Activated T-helper 17 cell treated with anti-CD3 and anti-CD28 coated beads, Interleukin-2, amount 50 U/mL, for 72 hours (primary cell): ENCODE measurements at regions not wholly inside any gene's neighbourhood (a gene's known extent, or its start where the extent isn't known, plus 50 kb on each side); places are given as distances from the start of the nearest gene placed in this dataset.
"Not testable (repeated sequence)": the region's sequence is repeated elsewhere in the genome, so short reads cannot be mapped to it uniquely, and the experiment has no call there.

Experiments used
- ATAC-seq: fragments of 150-1000 bp; cut with Tn5 transposase; replicated peaks from 2 replicates; pipeline ENCODE4 v1.10.0; 2021; ENCODE audit warnings: mild to moderate bottlenecking, moderate library complexity
- H3K27ac Mint-ChIP-seq: one replicate; pipeline ENCODE4 v1.8.0; 2022; ENCODE audit warnings: mixed read lengths
- H3K27me3 Mint-ChIP-seq: one replicate; pipeline ENCODE4 v1.8.0; 2022; ENCODE audit warnings: mixed read lengths
- H3K36me3 Mint-ChIP-seq: one replicate; pipeline ENCODE4 v1.8.0; 2022; ENCODE audit warnings: low read depth, mild to moderate bottlenecking, mixed read lengths
- H3K4me1 Mint-ChIP-seq: one replicate; pipeline ENCODE4 v1.8.0; 2022; ENCODE audit warnings: mixed read lengths
- H3K4me3 Mint-ChIP-seq: one replicate; pipeline ENCODE4 v1.8.0; 2022; ENCODE audit warnings: mild to moderate bottlenecking, mixed read lengths
- H3K9me3 Mint-ChIP-seq: one replicate; pipeline ENCODE4 v1.8.0; 2022; ENCODE audit warnings: mixed read lengths

GRCh38 chr12:67716817-67717216 lies 68.3 kb downstream of the DYRK2 start:
- ATAC-seq = no peak
- Mint-ChIP-seq H3K27ac (no peak overlapping the region), H3K4me3 (no peak overlapping the region), H3K36me3 (no peaks in the 10 kb centered on the region), H3K9me3 (no peaks in the 10 kb centered on the region), H3K27me3 (no peaks in the 10 kb centered on the region), H3K4me1 (no peaks in the 10 kb centered on the region)

- not testable (repeated sequence) for H3K4me1 Mint-ChIP-seq, H3K4me3 Mint-ChIP-seq, H3K36me3 Mint-ChIP-seq, H3K9me3 Mint-ChIP-seq, H3K27ac Mint-ChIP-seq, H3K27me3 Mint-ChIP-seq, ATAC-seq
Measured at GRCh38 chr12:67719303-67719702, 70.8 kb downstream of the DYRK2 start.

DNA sequence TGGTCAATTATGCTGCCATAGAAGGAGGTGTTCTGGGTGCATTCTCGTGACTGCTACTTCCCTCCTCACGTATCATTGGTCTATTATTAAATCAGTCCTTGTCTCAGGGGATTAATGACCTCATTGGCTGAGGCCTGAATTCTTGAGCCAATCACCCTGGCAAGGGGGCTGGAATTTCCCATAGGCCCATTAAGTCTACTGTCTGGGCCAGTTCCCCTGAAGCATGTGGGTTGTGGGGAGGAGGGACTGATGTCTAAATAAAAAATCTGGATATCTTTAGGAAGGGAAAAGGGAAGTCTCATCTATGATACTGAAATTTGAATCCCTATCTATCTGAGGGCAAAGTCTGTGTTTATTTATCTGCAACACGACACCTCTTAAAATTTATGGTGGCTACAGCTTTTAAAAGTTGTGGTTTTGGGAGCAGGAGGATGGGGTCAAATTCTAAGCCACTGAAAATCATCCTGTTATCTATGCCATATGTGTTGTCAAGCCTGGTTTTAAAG lies 71.9 kb downstream of the DYRK2 start:
- no peak for ATAC-seq

GRCh38 chr12:67721248-67721647 lies 72.7 kb downstream of the DYRK2 start:
- Mint-ChIP-seq H3K36me3 (no peaks in the 10 kb centered on the region), H3K4me3 (no peak overlapping the region), H3K9me3 (no peaks in the 10 kb centered on the region), H3K27ac (no peak overlapping the region), H3K4me1 (no peaks in the 10 kb centered on the region), H3K27me3 (no peaks in the 10 kb centered on the region)
- ATAC-seq = no peak

More for the DNA sequence above, 71.9 kb downstream of the DYRK2 start:
- H3K4me3 Mint-ChIP-seq = no peak overlapping the region
- no peaks in the 10 kb centered on the region for H3K9me3 Mint-ChIP-seq
- H3K27ac Mint-ChIP-seq = no peak overlapping the region
- no peaks in the 10 kb centered on the region for H3K36me3 Mint-ChIP-seq
- H3K4me1 Mint-ChIP-seq = no peaks in the 10 kb centered on the region
- H3K27me3 Mint-ChIP-seq = no peaks in the 10 kb centered on the region

- no peak overlapping the region for H3K27ac Mint-ChIP-seq
- H3K4me1 Mint-ChIP-seq = no peaks in the 10 kb centered on the region
- no peaks in the 10 kb centered on the region for H3K9me3 Mint-ChIP-seq
- no peaks in the 10 kb centered on the region for H3K36me3 Mint-ChIP-seq
- H3K4me3 Mint-ChIP-seq = no peak overlapping the region
- no peak for ATAC-seq
- H3K27me3 Mint-ChIP-seq = no peaks in the 10 kb centered on the region
Measured at GRCh38 chr12:67722296-67722695, 73.8 kb downstream of the DYRK2 start.

GRCh38 chr12:67726868-67727267 lies 78.3 kb downstream of the DYRK2 start:
- Mint-ChIP-seq H3K4me3 (no peak overlapping the region), H3K36me3 (no peaks in the 10 kb centered on the region), H3K9me3 (no peaks in the 10 kb centered on the region), H3K27ac (no peak overlapping the region), H3K27me3 (no peaks in the 10 kb centered on the region), H3K4me1 (no peaks in the 10 kb centered on the region)
- no peak for ATAC-seq

DNA sequence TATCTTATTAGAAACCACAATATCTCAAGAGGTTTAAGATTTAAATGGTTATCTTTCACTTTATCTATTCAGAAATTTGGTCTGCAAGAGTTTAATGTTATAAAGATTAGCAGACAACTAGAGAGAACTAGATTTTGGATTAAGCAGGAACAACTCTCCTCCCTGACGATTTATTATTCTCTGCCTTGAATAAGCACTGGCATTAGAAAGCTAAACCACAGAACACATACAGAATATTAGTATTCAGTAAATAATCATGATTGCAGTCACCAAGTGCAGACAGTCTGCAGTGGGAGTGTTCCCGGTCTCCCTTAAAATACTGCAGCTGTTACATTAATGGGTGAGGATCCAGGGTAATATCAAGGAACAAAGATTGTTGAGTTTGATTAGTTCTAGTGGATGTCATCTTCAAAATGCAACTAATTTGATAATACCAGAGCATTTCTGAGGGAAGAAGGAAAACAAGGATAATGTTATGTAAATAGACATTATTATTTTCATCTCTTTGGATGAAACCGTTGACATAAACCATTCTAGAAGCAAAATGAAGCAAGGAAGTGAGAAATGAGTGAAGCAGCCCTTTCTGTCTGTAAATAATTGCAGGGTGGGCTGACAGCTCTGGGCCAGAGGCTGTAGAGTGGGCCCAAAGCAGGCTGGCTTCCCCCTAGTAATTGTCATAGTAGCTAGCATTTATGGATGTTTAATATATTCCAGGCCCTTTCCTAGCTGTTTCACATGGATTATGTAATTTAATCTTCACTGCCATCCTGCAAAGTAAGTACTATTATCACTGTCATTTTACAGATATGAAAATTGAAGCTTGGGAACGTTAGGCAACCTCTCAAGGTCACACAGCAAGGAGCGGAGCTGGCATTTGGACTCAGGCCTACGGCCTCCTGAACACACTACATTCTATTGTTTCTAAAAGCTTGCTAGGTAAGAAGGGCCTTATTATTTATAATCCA lies 79.4 kb downstream of the DYRK2 start:
- no peak for ATAC-seq
- H3K27ac Mint-ChIP-seq = no peak overlapping the region

DNA sequence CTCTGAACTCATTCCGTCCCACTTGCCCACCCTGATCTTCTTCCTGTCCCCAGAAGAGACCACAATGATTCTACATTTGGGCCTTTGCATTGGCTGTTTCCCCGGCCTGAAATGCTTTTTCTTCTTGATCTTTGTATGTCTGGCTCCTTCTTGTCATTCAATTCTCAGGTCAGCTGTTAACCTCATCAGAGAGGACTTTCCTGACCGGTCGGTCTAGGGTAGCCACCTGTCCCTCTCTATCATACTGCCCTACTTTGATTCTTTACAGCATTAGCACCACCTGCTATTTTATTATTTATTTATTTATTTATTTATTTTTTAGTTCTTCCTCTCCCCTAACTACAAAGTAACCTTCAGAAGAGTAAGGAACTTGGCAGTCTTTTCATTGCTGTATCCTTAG lies 84.3 kb downstream of the DYRK2 start:
- H3K9me3 Mint-ChIP-seq = no peaks in the 10 kb centered on the region
- H3K36me3 Mint-ChIP-seq = no peaks in the 10 kb centered on the region
- no peak for ATAC-seq
- no peak overlapping the region for H3K4me3 Mint-ChIP-seq
- no peak overlapping the region for H3K27ac Mint-ChIP-seq
- H3K4me1 Mint-ChIP-seq = no peaks in the 10 kb centered on the region
- no peaks in the 10 kb centered on the region for H3K27me3 Mint-ChIP-seq

More for the DNA sequence above, 79.4 kb downstream of the DYRK2 start:
- no peaks in the 10 kb centered on the region for H3K9me3 Mint-ChIP-seq
- no peaks in the 10 kb centered on the region for H3K36me3 Mint-ChIP-seq
- no peaks in the 10 kb centered on the region for H3K27me3 Mint-ChIP-seq
- H3K4me1 Mint-ChIP-seq = no peaks in the 10 kb centered on the region
- H3K4me3 Mint-ChIP-seq = no peak overlapping the region

GRCh38 chr12:67735868-67736267 lies 87.3 kb downstream of the DYRK2 start:
- no peaks in the 10 kb centered on the region for H3K4me1 Mint-ChIP-seq
- no peaks in the 10 kb centered on the region for H3K9me3 Mint-ChIP-seq
- no peaks in the 10 kb centered on the region for H3K36me3 Mint-ChIP-seq
- H3K27ac Mint-ChIP-seq = no peak overlapping the region
- ATAC-seq = no peak
- no peaks in the 10 kb centered on the region for H3K27me3 Mint-ChIP-seq
- no peak overlapping the region for H3K4me3 Mint-ChIP-seq

GRCh38 chr12:67740711-67741110 lies 92.2 kb downstream of the DYRK2 start:
- no peak overlapping the region for H3K27ac Mint-ChIP-seq

DNA sequence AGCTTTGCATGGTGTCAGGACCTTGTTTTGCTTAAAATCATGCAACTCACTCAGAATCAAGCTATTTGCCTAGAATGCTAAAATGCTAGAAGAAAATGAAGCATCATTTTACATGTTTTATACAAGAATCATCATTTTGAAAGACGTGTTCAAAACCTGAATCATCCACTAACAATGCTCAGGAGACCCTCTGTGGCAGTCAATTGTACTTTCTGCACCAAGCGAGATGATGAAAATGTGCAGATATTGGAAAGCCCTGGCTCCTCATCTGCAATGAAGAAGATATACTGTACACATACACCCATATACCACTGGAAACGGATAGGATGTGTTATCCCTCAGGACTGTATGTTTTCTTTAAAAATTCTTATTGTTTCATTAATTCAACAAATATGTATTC lies 92.7 kb downstream of the DYRK2 start:
- H3K9me3 Mint-ChIP-seq = no peaks in the 10 kb centered on the region
- ATAC-seq = no peak
- no peaks in the 10 kb centered on the region for H3K36me3 Mint-ChIP-seq
- no peak overlapping the region for H3K4me3 Mint-ChIP-seq
- H3K4me1 Mint-ChIP-seq = no peaks in the 10 kb centered on the region
- H3K27me3 Mint-ChIP-seq = no peaks in the 10 kb centered on the region
- no peak overlapping the region for H3K27ac Mint-ChIP-seq

More at GRCh38 chr12:67740711-67741110, 92.2 kb downstream of the DYRK2 start:
- Mint-ChIP-seq H3K36me3 (no peaks in the 10 kb centered on the region), H3K4me3 (no peak overlapping the region), H3K27me3 (no peaks in the 10 kb centered on the region), H3K9me3 (no peaks in the 10 kb centered on the region), H3K4me1 (no peaks in the 10 kb centered on the region)
- no peak for ATAC-seq

DNA sequence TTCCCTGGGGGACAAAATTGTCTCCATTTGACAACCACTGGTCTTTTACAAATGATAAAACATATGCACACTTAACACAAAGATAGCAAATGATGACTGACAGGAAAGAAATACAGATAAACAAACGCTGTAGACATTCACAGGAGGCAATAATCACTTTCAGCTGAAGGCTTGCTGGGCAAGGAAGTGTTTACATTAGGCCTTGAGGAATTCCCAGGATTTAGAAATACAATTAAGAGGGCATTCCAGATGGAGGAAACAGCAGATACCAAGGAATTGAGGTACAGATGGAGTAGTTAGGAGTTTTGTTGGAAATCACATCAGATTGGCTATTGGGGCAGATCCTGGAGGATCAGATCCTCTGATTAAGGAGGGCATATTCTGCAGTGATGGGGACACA lies 93.9 kb downstream of the DYRK2 start:
- no peak for ATAC-seq
- H3K27ac Mint-ChIP-seq = no peak overlapping the region
- no peaks in the 10 kb centered on the region for H3K4me1 Mint-ChIP-seq
- H3K9me3 Mint-ChIP-seq = no peaks in the 10 kb centered on the region
- no peak overlapping the region for H3K4me3 Mint-ChIP-seq
- H3K27me3 Mint-ChIP-seq = no peaks in the 10 kb centered on the region
- no peaks in the 10 kb centered on the region for H3K36me3 Mint-ChIP-seq

DNA sequence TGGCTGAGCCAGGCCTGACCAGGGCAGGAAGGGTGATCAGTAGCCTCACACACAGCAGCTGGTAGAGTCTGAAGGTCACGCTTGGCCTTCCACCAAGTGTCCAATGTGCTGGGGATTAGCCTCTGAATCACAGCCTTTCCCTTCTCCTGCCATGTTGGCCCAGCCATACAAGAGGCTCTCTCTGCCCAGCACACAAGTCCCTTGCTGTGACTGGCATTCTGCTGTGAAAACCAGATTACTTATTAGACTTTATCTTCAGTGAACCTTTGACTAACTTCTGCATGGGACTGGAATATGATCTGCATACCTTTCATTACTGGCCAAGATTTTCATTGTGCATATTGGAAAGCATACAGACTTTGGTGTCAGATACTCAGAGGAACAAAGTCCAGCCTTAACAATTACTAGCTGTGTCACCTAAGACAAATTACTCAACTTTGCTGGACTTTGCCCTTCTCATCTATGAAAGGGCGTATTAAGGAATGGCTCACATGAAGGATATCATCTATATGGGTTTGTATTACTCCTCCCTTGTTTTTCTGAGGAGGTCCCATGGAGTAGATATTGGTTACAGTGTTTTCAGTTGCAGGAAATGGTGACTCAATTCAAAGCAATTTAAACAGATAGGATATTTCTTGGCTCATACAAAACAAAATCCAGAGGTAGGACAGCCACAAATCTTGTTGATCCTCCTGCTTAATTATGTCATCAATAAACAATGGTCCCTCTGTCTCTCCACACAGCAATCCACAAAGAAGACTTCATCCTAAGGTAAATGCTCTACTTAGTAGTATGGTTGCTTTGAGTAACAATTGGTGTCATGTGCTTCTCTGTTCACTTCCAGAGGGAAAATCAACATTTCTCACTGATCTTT lies 99.6 kb downstream of the DYRK2 start:
- no peak for ATAC-seq
- peaks cover 3% of the 10 kb centered on the region for H3K4me1 Mint-ChIP-seq
- no peaks in the 10 kb centered on the region for H3K9me3 Mint-ChIP-seq
- H3K27me3 Mint-ChIP-seq = no peaks in the 10 kb centered on the region
- H3K27ac Mint-ChIP-seq = no peak overlapping the region
- H3K36me3 Mint-ChIP-seq = no peaks in the 10 kb centered on the region
- no peak overlapping the region for H3K4me3 Mint-ChIP-seq

GRCh38 chr12:67748743-67749040 lies 100.1 kb downstream of the DYRK2 start:
- peak; percentile 32 for ATAC-seq
- no peak overlapping the region for H3K27ac Mint-ChIP-seq
- H3K36me3 Mint-ChIP-seq = no peaks in the 10 kb centered on the region
- H3K4me3 Mint-ChIP-seq = no peak overlapping the region
- peaks cover 3% of the 10 kb centered on the region for H3K4me1 Mint-ChIP-seq
- no peaks in the 10 kb centered on the region for H3K27me3 Mint-ChIP-seq
- H3K9me3 Mint-ChIP-seq = no peaks in the 10 kb centered on the region
